ENCODE measurements at regions not wholly inside any gene's neighbourhood (a gene's known extent, or its start where the extent isn't known, plus 50 kb on each side); places are given as distances from the start of the nearest gene placed in this dataset.

DNA sequence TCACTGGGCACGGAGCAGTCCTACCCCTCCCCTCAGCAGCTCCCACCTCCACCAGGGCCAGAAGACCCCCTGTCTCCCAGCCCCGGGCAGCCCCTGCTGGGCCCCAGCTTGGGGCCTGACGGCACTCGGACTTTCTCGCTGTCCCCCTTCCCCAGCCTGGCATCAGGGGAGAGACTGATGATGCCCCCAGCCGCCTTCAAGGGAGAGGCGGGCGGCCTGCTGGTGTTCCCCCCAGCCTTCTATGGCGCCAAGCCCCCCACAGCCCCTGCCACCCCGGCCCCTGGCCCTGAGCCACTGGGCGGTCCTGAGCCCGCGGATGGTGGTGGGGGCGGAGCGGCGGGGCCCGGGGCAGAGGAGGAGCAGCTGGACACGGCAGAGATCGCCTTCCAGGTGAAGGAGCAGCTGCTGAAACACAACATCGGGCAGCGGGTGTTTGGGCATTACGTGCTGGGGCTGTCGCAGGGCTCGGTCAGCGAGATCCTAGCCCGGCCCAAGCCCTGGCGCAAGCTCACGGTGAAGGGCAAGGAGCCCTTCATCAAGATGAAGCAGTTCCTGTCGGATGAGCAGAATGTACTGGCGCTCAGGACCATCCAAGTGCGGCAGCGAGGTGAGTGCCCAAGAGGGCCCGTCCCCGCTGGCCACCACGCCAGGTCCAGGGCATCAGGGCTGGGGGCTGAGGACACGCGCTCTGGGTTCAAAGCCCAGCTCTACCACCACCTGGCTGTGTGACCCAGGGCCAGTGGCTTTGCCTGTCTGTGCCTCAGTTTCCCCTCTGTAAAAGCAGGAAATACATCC, 58.6 kb downstream of the PHETA1 start:
- TF ChIP-seq EZH2 (IDR thresholded peaks at IDR 0.05; ENCODE audit: borderline replicate concordance, insufficient read depth, low read length, poor library complexity, severe bottlenecking), result no peak
- TF ChIP-seq, protein P1, sequence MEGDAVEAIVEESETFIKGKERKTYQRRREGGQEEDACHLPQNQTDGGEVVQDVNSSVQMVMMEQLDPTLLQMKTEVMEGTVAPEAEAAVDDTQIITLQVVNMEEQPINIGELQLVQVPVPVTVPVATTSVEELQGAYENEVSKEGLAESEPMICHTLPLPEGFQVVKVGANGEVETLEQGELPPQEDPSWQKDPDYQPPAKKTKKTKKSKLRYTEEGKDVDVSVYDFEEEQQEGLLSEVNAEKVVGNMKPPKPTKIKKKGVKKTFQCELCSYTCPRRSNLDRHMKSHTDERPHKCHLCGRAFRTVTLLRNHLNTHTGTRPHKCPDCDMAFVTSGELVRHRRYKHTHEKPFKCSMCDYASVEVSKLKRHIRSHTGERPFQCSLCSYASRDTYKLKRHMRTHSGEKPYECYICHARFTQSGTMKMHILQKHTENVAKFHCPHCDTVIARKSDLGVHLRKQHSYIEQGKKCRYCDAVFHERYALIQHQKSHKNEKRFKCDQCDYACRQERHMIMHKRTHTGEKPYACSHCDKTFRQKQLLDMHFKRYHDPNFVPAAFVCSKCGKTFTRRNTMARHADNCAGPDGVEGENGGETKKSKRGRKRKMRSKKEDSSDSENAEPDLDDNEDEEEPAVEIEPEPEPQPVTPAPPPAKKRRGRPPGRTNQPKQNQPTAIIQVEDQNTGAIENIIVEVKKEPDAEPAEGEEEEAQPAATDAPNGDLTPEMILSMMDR (IDR thresholded peaks at IDR 0.05; ENCODE audit: poor library complexity, severe bottlenecking), result no peak
- TF ChIP-seq, protein P2, sequence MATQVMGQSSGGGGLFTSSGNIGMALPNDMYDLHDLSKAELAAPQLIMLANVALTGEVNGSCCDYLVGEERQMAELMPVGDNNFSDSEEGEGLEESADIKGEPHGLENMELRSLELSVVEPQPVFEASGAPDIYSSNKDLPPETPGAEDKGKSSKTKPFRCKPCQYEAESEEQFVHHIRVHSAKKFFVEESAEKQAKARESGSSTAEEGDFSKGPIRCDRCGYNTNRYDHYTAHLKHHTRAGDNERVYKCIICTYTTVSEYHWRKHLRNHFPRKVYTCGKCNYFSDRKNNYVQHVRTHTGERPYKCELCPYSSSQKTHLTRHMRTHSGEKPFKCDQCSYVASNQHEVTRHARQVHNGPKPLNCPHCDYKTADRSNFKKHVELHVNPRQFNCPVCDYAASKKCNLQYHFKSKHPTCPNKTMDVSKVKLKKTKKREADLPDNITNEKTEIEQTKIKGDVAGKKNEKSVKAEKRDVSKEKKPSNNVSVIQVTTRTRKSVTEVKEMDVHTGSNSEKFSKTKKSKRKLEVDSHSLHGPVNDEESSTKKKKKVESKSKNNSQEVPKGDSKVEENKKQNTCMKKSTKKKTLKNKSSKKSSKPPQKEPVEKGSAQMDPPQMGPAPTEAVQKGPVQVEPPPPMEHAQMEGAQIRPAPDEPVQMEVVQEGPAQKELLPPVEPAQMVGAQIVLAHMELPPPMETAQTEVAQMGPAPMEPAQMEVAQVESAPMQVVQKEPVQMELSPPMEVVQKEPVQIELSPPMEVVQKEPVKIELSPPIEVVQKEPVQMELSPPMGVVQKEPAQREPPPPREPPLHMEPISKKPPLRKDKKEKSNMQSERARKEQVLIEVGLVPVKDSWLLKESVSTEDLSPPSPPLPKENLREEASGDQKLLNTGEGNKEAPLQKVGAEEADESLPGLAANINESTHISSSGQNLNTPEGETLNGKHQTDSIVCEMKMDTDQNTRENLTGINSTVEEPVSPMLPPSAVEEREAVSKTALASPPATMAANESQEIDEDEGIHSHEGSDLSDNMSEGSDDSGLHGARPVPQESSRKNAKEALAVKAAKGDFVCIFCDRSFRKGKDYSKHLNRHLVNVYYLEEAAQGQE (IDR thresholded peaks at IDR 0.05; ENCODE audit: borderline replicate concordance), result no peak
